Muscle of leg (tissue), 3 donors: ENCODE measurements at regions not wholly inside any gene's neighbourhood (a gene's known extent, or its start where the extent isn't known, plus 50 kb on each side); places are given as distances from the start of the nearest gene placed in this dataset.
"Not testable (repeated sequence)": the region's sequence is repeated elsewhere in the genome, so short reads cannot be mapped to it uniquely, and the experiment has no call there.

Experiments used
- DNase-seq: peaks from one replicate; pipeline ENCODE4 v3.0.0; 2013
- H3K27ac ChIP-seq: one replicate; pipeline ENCODE4 v1.5.1; 2013; ENCODE audit warnings: mild to moderate bottlenecking, low read length, control low read depth
- H3K27me3 ChIP-seq: one replicate; pipeline ENCODE4 v1.6.1; 2013; ENCODE audit warnings: low read length; ENCODE audit not compliant: control insufficient read depth, insufficient read depth
- H3K36me3 ChIP-seq: one replicate; pipeline ENCODE4 v1.6.1; 2013; ENCODE audit warnings: low read length; ENCODE audit not compliant: control insufficient read depth, insufficient read depth
- H3K4me1 ChIP-seq: one replicate; pipeline ENCODE4 v1.6.1; 2013; ENCODE audit warnings: low read length; ENCODE audit not compliant: control insufficient read depth, insufficient read depth
- H3K4me3 ChIP-seq: one replicate; pipeline ENCODE4 v1.5.1; 2013; ENCODE audit warnings: low read length, control low read depth
- H3K9me3 ChIP-seq: replicated peaks from 2 replicates; pipeline ENCODE4 v1.6.1; 2013; ENCODE audit warnings: low read depth, low read length; ENCODE audit not compliant: control insufficient read depth
- WGBS: methylation state at CpG from one replicate; pipeline ENCODE4 v1.1.5; 2013; ENCODE audit warnings: missing lambda C conversion rate; ENCODE audit not compliant: insufficient coverage; 5-methylcytosine and 5-hydroxymethylcytosine counted together

DNA sequence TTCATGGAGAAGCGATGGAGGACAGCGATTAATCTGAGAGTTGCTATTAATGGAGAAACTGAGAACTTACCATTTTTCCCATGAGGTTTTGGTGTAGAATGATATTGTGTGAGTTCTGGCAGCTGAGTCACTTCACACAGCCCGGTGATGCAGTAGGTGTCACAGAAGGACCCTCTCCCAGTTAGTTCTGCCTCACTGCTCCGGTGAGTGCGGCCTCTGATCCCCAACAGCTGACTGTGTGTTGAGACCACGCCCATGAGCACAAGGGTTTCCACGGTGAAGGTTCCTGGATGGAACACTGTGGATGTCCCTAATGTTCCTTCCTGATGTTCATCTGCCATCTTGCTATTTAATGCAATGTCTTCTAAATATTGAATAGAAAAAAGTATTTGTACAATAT lies 114.0 kb upstream of the SULF2 start:
- H3K9me3 ChIP-seq = not testable (repeated sequence)

GRCh38 chr20:47897461-47897860 lies 112.2 kb upstream of the SULF2 start:
- Histone ChIP-seq H3K4me3 (no peak overlapping the region), H3K27me3 (peaks cover 7% of the 10 kb centered on the region), H3K9me3 (no peaks in the 10 kb centered on the region), H3K27ac (no peak overlapping the region), H3K4me1 (no peaks in the 10 kb centered on the region), H3K36me3 (no peaks in the 10 kb centered on the region)
- WGBS = 90% methylated on average over 11 of the region's 11 CpGs
- DNase-seq = no peak

More for the DNA sequence above, 114.0 kb upstream of the SULF2 start:
- not testable (repeated sequence) for DNase-seq, H3K4me1 ChIP-seq, H3K27ac ChIP-seq, H3K36me3 ChIP-seq, H3K27me3 ChIP-seq, H3K4me3 ChIP-seq
- WGBS = no CpG with 5 or more reads among the region's 7 CpGs

DNA sequence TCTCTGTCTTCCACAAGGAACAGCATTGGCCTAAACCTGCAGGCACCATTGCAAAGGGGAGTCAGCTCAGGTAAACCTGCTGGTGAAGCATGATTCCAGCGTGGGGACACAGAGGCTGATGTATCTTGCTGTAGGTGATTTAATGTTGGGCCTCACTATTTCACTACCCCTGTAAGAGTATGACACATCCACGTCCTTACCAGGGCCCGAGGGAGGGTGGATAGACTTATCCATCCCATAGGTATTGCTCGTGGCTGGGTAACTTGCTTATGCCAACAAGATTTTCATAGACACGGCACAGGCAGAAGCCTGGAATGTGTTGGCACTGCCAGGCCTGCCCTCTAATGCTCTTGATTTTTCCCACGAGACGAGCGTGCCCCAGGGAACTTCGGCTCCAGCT lies 107.4 kb upstream of the SULF2 start:
- H3K27me3 ChIP-seq = peaks cover 13% of the 10 kb centered on the region
- not testable (repeated sequence) for DNase-seq, H3K36me3 ChIP-seq, H3K4me1 ChIP-seq, H3K4me3 ChIP-seq, H3K9me3 ChIP-seq, H3K27ac ChIP-seq
- no CpG with 5 or more reads among the region's 9 CpGs for WGBS

- H3K9me3 ChIP-seq, DNase-seq, H3K4me3 ChIP-seq, H3K36me3 ChIP-seq, H3K4me1 ChIP-seq, H3K27ac ChIP-seq: not testable (repeated sequence)
- peaks cover 19% of the 10 kb centered on the region for H3K27me3 ChIP-seq
- 33% methylated on average over 1 of the region's 5 CpGs for WGBS
Observed at GRCh38 chr20:47890708-47891107, 105.4 kb upstream of the SULF2 start.

GRCh38 chr20:47889751-47890150 lies 104.5 kb upstream of the SULF2 start:
- H3K27ac ChIP-seq, H3K4me3 ChIP-seq, H3K9me3 ChIP-seq, H3K4me1 ChIP-seq, H3K36me3 ChIP-seq, DNase-seq: not testable (repeated sequence)
- peaks cover 26% of the 10 kb centered on the region for H3K27me3 ChIP-seq
- WGBS = 82% methylated on average over 10 of the region's 12 CpGs

- no peak for DNase-seq
- 82% methylated on average over 5 of the region's 14 CpGs for WGBS
- Histone ChIP-seq H3K9me3 (no peaks in the 10 kb centered on the region), H3K36me3 (no peaks in the 10 kb centered on the region), H3K27ac (no peak overlapping the region), H3K27me3 (peaks cover 27% of the 10 kb centered on the region), H3K4me1 (no peaks in the 10 kb centered on the region), H3K4me3 (no peak overlapping the region)
Observed at GRCh38 chr20:47888351-47888750, 103.1 kb upstream of the SULF2 start.

DNA sequence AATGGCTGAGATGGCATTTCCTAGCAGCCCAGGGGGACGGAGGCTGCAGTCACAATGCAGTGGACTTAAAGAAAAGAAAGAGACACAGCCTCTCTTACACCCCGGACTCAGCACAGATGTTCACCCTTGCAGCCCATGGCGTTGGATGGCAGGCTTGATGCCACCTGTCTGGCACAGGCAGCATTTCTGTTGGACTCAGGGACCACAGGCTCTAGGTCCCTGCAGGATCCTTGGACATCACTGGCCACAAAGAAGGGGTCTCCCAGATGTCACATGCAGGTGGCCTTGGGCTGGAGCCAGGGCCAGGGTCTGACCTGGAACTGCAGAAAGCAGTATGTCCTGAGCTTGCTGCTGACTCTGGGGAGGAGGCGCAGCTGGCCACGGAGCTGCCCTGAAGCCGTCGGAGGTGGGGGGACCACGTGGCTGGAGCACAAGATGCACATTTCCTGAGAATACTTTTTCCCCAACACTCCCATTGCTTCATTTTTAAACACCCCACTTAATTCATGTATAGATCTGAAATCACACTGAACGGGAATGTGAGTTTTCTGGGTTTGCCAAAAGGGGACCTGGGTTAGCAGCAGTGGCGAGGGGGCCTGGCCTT lies 102.3 kb upstream of the SULF2 start:
- 71% methylated on average over 3 of the region's 10 CpGs for WGBS

DNA sequence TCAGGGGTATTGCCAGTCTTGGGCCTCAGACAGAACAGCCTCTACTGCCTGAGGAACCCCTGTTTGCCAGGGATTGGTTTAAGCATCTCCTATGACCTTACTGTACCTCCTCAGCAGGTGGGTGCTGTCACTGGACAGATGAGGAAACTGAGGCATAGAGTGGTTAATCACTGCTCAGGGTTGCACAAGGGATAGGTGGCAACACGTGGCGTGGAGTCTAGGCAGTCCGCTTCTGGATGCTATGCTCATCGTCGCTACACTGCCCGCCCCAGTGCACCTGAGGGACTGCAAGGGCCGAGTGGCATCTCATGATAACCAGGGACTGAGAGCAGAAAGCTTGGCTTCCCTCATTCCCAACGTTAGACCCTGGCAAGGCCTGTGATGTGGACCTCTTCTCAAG lies 101.8 kb upstream of the SULF2 start:
- no peak for DNase-seq
- Histone ChIP-seq H3K9me3 (no peaks in the 10 kb centered on the region), H3K36me3 (no peaks in the 10 kb centered on the region), H3K4me3 (no peak overlapping the region), H3K27ac (no peak overlapping the region), H3K27me3 (peaks cover 27% of the 10 kb centered on the region), H3K4me1 (no peaks in the 10 kb centered on the region)
- WGBS = 99% methylated on average over 6 of the region's 8 CpGs

More for the DNA sequence above, 102.3 kb upstream of the SULF2 start:
- H3K27ac ChIP-seq = no peak overlapping the region
- no peaks in the 10 kb centered on the region for H3K4me1 ChIP-seq
- DNase-seq = no peak
- H3K4me3 ChIP-seq = no peak overlapping the region
- H3K9me3 ChIP-seq = no peaks in the 10 kb centered on the region
- peaks cover 27% of the 10 kb centered on the region for H3K27me3 ChIP-seq
- H3K36me3 ChIP-seq = no peaks in the 10 kb centered on the region

GRCh38 chr20:47886454-47887041 lies 101.3 kb upstream of the SULF2 start:
- Histone ChIP-seq H3K36me3 (no peaks in the 10 kb centered on the region), H3K27ac (no peak overlapping the region), H3K4me1 (no peaks in the 10 kb centered on the region), H3K4me3 (no peak overlapping the region), H3K9me3 (no peaks in the 10 kb centered on the region), H3K27me3 (peaks cover 27% of the 10 kb centered on the region)
- 88% methylated on average over 16 of the region's 18 CpGs for WGBS
- no peak for DNase-seq

DNA sequence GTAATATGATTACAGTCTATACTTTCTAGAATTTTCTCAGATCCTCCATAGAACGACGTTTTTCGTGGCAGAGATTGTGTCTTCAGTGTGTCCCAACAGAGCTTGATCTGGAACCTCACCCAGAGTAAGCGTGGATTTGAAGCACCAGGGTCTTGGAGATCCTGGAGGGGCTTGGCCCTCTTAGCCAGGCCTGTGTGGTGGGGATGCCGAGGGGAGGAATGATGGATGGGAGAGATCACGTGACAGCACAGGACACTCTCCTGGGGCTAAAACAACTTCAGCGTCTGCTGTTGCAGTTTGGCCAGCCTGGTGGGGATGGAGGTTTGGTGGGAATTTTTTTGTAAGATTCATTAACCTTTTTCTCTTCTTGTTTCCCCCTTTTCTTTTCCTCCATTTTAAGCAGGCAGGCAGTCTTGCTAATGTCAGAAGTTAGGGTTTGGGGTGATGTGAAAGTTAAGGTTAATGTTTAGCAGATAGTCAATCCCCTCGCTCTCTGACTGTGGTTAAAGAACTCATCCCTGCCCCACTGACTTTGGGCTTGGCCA lies 100.7 kb upstream of the SULF2 start:
- WGBS = 100% methylated on average over 3 of the region's 8 CpGs
- H3K27me3 ChIP-seq = peaks cover 27% of the 10 kb centered on the region
- H3K4me1 ChIP-seq = no peaks in the 10 kb centered on the region
- H3K4me3 ChIP-seq = no peak overlapping the region
- H3K27ac ChIP-seq = no peak overlapping the region
- H3K9me3 ChIP-seq = no peaks in the 10 kb centered on the region
- H3K36me3 ChIP-seq = no peaks in the 10 kb centered on the region
- DNase-seq = no peak
